CD4-positive, alpha-beta T cell treated with Interleukin-15 for 1 hour (primary cell): ENCODE measurements at regions not wholly inside any gene's neighbourhood (a gene's known extent, or its start where the extent isn't known, plus 50 kb on each side); places are given as distances from the start of the nearest gene placed in this dataset.
"Not testable (repeated sequence)": the region's sequence is repeated elsewhere in the genome, so short reads cannot be mapped to it uniquely, and the experiment has no call there.

Source experiments
- DNase-seq: peaks from one replicate; pipeline ENCODE4 v3.0.0-alpha.2; 2020

DNA sequence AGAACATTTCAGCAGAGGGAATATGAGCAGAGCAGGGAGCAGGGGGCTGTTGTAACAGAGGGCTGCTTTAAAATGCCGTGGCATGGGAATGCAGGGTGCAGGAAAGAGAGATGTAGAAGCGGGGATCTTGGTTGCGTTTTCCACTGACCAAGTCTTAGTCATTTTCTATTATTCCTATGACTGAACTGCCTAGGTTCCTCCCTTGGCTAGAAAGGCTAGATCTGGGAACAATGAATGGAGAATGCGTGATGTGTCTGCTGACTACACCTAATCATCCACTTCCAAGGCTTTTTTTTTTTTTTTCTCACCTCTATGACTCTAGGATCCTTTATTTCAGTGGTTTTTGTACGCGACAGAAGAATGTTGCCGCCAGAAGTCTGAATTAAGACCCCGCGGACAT, 607.4 kb upstream of the TBL1XR1 start:
- DNase-seq: no peak

DNA sequence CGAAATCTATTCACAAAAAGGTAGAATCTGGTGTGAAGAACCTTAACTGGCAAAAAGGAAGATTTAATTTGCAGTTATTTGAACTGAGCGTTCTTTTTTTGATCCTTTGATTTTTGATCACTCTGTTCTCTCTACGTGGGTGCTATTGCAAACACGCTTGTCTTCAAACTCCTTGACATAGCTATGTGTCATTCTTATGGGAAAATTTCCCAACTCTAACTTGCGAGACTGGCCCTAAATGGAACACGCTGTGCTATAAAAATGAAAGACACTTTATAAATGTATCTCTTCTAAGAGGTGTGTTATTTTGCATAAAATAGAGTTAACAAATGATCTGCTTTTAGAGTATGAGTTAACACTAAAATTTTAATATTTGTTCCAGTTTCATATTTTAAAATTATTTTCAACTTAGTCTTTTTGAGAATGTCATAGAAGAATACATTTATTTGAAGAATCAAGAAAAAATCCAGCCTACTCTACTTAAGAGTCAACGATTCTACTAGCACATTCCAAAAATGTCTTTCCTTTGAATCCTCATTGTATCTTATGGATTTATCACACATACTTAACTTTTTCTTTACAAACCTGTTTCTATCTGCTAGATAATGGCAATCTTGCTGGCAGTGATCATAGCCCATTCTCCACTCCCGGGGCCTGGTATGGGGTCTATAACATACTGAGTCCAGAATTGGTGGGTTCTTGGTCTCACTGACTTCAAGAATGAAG, 610.0 kb upstream of the TBL1XR1 start:
- DNase-seq: no peak

DNA sequence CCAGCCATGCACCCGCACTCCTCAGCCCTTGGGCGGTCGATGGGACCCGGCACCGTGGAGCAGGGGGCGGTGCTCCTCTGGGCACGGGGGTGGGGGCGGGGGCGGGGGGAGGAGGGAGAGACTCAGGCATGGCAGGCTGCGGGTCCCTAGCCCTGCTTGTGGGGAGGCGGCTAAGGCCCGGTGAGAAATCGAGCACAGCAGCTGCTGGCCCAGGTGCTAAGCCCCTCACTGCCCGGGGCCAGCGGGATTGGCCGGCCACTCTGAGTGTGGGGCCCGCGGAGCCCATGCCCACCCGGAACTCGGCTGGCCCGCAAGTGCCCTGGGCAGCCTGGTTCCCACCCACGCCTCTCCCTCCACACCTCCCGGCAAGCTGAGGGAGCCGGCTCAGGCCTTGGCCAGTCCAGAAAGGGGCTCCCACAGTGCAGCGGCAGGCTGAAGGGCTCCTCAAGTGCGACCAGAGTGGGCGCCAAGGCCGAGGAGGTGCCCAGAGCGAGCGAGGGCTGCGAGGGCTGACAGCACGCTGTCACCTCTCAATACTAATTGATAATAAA, 611.7 kb upstream of the TBL1XR1 start:
- not testable (repeated sequence) for DNase-seq

DNA sequence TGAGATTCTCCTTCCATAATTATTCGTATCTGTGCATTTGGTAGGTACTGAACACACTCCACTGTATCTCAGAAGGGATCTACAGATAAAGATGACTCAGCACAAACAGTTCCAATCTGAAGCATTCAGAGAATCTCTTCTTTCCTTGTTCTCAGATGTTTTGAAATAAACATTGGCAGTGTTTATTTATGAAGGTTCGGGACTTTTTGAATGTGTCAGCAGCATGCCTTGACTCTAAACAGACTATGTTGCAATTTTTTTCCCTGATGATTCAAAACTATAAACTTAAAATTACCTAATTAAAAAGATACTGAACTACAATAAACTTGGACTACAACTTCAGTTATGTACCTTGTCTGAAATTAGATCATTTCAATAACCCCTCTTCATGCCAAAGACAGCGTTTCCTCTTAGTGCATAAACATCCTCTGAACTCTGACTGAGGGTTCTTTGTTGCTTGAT, 612.9 kb upstream of the TBL1XR1 start:
- no peak for DNase-seq

DNA sequence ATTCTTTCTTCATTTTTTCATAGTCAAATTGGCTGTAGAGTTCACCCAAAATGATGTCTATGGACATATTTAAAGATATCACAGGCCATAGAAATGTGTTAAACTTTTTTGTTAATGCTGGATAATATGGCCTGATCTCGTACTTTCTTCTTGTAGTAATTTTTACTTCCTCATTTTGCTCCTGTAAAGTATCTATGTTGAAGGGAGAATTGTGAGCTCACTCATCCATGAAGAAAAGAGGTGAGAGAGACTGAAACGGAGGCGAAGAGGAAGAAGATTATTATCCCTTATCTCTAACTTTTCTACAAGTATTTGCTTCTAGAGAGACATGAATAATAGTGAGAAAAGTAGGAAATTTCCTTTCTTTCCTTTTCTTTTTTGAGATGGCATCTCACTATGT, 613.8 kb upstream of the TBL1XR1 start:
- DNase-seq: no peak

DNA sequence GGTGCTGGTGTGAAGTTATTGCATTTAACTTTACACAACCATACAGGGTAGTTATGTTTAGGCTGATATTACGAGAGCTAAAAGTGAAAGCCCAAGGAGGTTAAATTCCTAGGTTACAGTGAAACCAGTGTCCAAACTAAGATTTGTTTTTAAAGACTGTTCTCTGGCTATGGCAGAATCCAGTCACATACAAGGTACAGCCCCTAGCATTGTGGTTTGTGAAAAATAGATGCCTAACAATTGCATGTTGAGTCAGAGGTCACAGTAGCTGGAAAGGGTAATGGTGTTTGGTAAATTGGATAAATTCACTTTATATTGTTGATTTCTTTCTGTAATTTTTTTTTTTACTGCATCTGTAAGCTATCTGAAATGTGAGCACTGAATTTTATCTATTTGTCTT, 614.6 kb upstream of the TBL1XR1 start:
- no peak for DNase-seq

DNA sequence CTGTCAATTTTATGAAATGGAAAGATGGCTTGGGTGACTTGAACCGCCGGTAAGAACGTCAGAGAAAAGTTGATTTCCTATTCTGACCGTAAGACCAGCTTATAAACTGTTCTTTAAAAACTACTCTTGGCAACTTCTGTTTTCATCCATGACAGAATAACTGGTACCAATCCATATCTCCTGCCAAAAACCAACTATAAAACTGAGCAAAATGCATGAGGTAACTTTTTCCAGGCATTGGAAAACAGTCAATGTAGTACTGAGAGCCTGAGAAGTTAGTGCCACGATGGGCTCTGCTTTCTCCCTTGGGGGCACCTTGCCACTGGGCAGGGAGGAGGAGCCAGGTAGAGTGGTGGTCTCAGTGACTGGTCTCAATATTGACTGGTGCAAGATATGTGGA, 615.2 kb upstream of the TBL1XR1 start:
- DNase-seq: no peak

DNA sequence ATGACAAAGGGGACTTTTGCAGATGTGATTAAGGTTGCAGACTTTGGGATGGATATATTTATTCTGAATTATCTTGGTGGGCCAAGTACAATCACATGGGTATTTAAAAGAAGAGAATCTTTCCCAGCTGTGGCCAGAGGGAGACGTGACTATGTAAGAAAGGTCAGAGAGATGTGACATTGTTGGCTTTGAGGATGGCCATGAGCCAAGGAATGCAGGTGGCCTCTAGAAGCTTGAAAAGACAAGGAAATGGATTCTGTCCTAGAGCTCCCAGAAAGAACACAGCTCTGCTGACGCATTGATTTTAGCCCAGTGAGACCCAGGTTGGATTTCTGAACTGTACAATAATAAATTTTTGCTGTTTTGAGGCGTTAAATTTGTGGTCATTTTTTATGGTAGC, 616.0 kb upstream of the TBL1XR1 start:
- no peak for DNase-seq

DNA sequence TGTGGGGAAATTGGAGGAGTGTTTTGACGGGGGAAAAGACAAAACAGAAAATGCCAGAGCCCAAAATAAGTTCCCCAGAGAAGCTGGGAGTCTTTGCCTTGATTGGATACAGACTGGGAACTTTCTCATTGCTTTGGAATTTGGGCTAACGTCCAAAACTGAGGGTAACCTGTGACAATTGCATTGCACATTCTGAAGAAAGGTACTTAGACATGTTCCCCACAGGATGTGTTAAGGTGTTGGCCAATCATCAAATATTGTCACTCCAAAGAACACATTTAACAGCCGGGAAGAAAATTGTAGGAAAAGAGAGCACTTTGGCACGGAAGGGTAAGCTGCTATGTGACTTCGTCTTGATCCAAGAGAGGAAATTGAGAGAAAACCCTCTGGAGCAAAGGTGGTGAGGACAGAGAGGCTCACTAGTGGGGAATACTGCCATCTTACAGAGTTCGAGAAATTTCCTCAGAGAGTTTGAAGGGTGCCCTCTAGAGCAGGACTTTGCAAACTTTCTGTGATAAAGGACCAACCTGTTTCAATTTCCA, 619.5 kb upstream of the TBL1XR1 start:
- no peak for DNase-seq

DNA sequence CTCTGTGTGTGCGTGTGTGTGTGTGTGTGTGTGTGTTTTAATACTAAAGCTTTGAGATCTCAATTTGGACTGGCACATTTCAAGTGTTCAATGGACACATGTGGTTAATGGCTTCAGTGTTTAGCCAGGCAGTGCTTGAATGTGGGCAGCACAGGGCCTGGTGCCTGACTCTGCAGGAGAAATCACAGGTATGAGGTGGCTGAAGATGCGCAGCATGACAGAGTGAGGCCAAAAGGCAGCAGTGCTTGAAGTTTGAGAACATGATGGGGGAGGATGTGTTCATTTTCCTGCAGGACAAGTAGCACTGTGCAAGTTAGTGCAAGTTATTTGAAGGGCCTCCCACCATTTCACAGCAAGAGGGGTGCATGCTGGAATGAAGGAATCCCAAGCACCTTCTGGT, 620.5 kb upstream of the TBL1XR1 start:
- no peak for DNase-seq

DNA sequence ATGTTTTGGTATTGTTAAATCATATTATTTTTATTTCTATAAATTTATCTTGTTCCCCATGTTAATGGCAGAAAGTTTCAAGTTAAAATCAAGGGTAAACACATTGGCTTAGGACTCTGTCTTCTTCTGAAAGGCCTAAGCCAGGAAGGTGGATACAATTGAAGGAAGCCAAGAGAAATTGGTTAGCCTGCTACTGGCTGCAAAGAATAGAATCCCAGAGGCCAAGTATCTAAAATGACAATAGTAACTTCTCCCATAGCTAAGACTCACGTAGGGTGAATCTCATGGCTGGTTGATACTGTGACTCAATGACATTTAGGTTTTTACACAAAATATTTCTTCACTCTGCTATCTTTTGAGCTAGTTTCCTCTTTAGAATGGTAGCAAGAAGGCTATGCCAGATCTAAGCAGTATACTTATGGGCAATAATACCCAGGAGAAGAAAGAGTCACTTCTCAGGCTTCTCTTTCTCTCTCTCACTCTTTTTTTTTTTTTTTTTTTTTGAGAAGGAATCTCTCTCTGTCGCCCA, 621.5 kb upstream of the TBL1XR1 start:
- no peak for DNase-seq

DNA sequence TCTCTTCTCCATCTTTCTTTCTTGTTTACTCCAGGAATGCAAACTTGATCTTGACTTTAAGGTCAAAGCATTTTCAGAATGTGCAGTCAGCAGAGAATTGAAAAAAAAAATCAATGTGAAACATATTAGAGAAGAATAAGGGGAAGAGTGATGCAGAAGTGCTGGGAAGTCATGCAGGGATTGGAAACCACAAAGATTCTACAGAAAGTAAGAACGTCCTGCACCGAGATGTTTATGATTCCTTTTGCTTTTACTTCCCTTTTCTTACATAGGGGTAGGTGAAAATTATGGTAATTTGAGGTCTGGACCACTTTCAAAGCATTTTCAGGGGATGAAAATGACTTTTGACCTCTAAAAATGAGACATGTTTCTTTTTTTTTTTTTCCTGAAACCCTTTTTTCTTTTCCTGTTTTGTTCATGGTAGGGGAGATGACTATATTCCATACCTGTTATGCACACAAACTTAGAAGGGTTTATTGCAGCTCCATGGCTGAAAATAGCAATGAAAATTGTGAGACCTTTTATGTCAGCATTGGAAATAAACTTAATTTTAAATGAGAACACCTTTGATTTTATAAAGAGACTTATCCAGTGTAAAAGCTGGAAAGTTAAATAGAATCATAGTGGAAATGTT, 623.5 kb upstream of the TBL1XR1 start:
- DNase-seq: no peak

DNA sequence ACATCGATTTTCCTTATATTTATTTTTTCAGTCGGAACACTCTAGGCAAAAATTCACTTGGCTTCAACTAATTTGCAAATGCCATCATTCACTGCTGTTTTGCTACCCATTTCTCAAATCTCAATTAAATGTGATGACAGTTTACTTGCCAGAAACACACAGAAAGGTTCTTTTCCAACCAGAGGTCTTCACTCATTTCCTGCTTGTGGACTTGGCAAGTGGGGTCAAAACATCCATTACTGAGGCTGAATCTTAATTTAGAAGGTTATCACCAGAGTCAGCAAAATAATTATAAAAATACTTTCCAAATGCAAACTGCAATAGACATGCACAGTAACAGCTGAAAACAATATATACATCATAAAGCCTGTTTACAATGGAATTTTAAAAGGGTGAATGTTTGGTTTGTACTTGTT, 625.4 kb upstream of the TBL1XR1 start:
- DNase-seq: no peak

DNA sequence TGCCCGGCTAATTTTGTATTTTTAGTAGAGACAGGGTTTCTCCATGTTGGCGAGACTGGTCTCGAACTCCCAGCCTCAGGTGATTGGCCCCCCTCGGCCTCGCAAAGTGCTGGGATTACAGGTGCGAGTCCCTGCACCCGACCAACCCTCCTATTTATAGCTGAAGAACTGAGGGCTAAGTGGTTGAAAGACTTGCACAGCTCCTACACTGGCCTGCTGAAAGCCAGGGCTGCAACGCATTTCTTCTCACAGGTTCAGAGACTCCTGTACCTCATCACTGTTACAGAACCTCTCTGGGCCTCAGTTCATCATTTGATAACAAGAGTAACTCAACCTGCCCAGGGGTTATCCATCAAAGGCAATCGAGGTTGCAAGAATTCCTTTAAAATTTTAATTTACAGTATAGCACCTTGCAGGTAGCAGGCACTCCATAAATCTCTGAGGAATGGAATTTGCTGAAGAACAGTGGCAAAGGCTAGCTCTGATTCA, 626.5 kb upstream of the TBL1XR1 start:
- no peak for DNase-seq

DNA sequence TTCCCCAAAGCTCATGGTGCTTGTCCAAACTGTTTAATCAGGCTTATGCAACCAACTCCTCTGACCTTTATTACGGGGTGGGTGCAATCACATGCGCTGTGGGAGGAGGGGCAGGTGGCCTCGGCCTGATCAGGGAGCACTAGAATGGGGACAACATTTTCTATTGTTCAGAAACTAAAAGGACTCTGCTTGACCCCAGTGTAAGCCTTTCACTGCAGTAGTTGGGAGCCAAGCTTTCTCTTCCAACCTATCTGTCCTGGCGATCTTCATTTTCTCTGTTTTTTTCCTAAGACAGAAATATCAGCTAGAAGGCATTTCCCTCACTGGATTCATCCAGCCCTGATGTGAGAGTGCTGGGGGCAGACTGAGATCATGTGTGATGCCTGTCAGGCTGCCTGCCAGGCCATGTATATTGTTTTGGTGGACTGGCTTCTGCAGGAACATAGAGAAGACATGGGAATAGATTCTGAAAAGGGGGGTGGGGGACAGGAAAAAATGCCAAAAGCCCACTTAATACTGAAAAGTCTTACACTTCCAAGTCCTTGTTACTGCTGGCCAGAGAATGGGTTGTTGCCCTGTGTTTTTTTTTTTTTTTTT, 627.0 kb upstream of the TBL1XR1 start:
- DNase-seq: no peak

DNA sequence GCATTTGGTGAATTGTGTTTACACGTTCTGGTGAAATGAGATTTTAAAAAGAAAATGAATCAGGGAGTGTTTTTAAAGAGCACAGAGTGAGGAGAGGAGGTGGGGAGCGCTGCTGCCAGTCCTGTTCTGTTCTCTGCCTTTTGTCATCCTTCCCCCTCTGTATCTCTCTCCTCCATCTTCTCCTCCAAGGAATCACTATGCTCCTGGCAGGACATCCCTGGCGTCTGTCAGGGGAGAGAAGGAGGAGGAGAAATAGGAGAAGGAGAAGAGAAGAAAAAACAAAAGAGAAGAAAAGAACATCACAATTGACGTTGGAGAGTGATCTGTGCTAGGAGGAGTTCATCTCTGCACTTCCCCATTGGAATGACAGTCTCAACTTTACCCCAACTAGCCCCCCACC, 627.6 kb upstream of the TBL1XR1 start:
- no peak for DNase-seq

DNA sequence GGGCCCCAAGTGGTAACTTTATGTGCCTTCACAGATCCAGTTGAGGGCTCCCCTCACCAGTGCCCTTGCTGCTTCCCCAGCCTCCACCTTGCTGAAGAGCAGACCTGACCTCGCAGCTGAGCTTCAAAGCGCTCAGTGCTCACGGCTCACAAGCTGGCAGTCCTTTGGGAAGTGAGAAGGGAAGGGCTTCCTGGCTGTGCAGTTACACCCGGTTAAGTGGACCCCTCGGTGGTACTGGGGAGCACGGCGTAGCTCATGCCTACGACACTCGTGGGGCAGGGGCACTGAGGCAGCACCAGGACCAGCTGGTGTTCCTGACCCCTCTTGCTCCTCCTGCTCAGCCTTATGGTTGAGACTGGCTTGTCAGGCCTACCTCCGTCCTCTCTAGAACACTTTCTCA, 629.0 kb upstream of the TBL1XR1 start:
- DNase-seq: no peak

DNA sequence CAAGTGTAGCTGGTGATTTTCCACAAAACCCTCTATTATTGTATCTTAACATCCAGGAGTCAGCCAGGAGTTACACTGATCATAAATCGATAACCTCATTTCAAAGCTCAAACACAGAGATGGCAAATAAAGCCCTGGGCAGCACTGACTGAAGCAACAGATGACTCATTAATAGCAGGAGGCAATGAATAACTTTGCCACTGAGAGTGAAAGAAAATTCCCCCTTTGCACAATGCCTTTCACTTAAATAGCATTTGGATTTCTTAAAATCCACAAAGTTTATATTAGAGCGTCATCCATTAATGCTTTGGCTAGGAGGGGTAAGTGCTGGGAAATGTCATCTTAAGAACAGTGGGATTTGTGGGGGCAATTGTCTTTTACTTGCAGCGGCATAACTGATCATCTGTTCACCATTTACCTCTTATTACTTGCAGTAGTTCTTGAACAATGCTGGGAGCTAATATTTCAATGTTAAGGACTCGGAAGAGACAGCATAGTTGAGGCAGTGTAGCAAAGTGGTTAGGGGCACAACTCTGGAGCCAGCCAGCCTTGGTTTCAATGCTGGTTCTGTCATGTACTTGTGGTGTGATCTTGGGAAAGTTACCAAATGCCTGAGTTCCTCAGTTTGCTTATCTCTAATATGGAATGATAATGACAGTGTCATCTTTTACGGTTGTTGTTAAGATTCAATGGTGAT, 630.4 kb upstream of the TBL1XR1 start:
- DNase-seq: no peak

DNA sequence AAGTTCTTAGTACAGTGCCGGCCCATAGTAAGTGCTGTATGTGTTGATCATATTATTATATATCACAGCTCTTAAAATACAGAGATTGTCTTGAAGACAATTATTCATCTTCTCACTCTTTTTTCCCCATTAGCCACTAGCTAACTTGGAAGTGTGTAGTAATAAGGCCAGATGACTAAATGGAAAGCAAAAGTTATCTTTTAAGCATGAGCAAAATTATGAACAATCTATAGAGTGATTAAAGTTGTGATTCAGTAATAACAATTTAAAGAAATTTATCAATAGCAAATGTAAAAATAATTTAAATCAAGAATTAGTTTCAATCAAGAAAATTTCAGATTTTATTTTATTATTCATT, 630.9 kb upstream of the TBL1XR1 start:
- no peak for DNase-seq

DNA sequence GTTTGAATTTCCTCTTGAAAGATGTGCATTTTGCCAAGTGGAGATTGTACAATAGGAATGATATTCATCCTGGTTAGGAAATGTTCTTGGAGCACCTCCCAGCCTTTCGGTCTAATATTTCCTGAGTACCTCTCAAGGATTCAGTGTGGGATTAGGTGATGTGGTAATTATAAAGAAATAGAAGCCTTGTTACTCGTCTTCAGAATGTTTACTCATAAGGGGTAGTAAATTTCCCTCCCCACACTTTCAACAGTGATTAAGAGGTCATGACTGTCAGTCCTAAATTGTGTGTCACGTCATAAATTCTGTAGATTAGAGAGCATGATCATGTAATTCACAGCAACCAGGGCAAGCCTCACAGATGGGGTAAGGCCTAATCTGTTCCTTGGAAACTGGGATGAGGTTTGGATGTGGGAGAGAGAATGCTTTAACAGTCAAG, 633.1 kb upstream of the TBL1XR1 start:
- no peak for DNase-seq

DNA sequence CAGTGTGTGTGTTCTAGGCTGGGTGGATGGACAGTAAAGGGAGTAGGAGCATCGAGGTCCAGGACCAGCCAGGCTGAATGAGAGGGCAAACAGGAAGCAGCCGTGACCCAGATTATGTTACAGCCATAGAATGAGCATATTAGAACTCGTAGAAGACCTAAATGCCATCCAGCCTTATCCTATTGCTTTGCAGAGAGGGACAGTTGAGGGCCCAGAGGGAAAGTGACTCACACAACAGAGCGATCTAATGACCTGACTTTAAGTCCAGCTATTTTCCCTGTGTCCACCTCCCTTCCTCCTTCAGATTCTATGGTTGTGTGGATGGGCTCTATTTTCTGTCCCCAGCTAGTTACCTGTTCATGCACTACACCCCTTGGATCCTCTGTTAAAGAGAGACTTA, 634.1 kb upstream of the TBL1XR1 start:
- no peak for DNase-seq

DNA sequence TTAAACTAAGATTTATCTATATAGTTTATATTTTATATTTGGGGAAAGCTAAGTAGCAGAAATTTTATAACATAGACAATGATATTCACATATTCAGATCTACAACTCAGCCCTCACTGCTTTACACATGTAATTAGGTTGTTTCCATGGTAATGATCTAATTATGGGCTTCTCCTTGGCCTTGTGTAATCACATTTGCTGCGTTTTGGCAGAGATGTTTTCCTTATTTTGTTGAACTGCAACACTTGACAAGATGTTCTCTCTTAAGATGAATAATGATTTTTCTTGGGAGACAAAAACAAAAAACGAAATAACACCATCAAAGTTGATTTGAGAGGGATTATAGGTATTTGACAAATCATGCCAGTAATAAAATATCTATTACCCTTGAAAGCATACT, 635.6 kb upstream of the TBL1XR1 start:
- no peak for DNase-seq

DNA sequence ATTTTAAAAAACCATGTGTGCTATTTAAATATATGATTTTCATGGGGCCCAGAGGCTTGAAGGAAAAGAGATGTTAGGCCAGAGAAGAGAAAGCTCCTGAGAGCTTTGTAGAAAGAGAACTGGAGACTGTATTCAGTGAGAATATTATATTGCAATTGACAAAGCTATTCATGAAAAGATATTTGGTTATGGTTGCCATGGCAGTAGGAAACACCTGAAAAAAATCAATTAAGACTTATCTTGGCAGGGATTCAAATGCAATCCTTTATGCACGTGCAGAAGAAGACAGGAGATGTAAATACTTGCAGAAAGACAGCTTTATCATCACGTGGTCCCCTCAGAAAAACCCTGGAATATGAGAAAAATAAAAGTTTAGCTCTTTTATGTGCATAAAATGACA, 636.0 kb upstream of the TBL1XR1 start:
- no peak for DNase-seq
